ENCODE measurements at regions not wholly inside any gene's neighbourhood (a gene's known extent, or its start where the extent isn't known, plus 50 kb on each side); places are given as distances from the start of the nearest gene placed in this dataset.
A peak's percentile ranks its signal among the peaks of the same experiment; 100 is the strongest.

DNA sequence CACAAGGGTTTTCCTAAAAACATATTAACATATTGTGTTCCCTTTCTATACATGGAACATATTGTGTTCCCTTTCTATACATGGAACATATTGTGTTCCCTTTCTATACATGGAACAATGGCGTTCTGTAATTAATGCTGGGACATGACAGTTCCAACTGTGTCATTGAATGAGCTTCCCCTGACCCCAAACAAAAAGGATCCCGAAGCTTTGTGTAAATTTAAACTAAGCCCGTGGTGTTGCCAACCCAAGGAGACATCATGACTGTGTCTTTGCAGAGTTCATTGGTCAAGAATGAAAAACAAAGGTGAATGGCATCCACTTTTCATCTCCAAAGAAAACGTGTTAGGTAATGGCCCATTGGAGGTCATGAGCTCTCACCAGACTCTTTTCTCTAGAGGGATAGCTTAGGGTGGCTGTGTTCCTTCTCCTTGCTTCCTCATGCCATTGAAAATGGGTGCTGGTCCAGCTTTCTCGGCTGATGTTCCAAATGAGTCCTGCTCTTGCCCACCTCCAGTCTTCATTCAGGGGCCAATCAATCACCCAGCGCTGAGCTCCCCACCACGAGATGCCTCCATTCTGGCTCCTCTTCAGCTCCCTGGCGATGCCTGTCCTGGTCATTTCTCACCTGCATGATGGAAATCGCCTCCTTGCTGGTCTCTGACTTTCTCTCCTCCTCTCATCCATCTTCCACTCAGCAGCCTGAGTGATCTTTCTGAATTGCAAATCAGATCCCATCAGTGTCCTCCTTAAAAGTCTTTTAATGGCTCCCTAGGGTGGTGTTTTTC is 156.1 kb downstream of the VRK1 start:
- no peak overlapping the region for H3K4me3 ChIP-seq
- peaks cover 0 to 12% (median 4%) of the 10 kb centered on the region in 11 experiments; a peak in 9 of 22 replicates for H3K9me3 ChIP-seq (replicated peaks in 1 of 11)
- TF ChIP-seq Cebpa-rat (IDR thresholded peaks at IDR 0.05), result no peak
- H3K36me3 ChIP-seq, result peaks cover 0 to 15% (median 4%) of the 10 kb centered on the region in 11 experiments; a peak in 3 of 22 replicates
- no peak overlapping the region for H3K4me2 ChIP-seq
- H3K4me1 ChIP-seq, result peaks cover 12 to 20% (median 16%) of the 10 kb centered on the region in 10 experiments; a peak in 19 of 20 replicates
- no peak overlapping the region for H3K9ac ChIP-seq
- H3K27me3 ChIP-seq, result no peaks in the 10 kb centered on the region
- H3K27ac ChIP-seq, result no peak overlapping the region
- no peaks in the 10 kb centered on the region for H4K20me1 ChIP-seq

DNA sequence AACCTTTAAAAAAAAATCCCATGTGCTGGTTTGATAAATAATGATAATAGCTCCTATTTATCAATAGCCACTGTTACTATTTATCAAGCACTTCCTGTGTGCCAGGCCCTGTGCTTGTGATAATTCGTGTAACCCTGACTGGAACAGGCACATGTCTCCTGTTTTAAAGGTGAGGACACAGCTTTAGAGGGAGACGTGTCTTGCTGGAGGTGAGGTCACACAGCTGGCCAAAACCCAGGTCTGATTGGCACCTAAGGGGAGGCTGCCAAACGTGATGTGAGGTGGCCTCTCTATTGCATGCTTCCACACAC is 156.6 kb downstream of the VRK1 start:
- H3K9me3 ChIP-seq (replicated peaks in 1 of 11), result peaks cover 0 to 9% (median 0%) of the 10 kb centered on the region in 11 experiments; a peak in 4 of 22 replicates
- TF ChIP-seq Cebpa-rat (IDR thresholded peaks at IDR 0.05), result no peak
- peaks cover 12 to 20% (median 15%) of the 10 kb centered on the region in 10 experiments; a peak in 19 of 20 replicates for H3K4me1 ChIP-seq
- H4K20me1 ChIP-seq, result no peaks in the 10 kb centered on the region
- H3K4me3 ChIP-seq, result no peak overlapping the region
- H3K27me3 ChIP-seq, result no peaks in the 10 kb centered on the region
- peaks cover 0 to 11% (median 0%) of the 10 kb centered on the region in 11 experiments; a peak in 2 of 22 replicates for H3K36me3 ChIP-seq
- H3K9ac ChIP-seq, result no peak overlapping the region
- H3K27ac ChIP-seq, result no peak overlapping the region
- no peak overlapping the region for H3K4me2 ChIP-seq

DNA sequence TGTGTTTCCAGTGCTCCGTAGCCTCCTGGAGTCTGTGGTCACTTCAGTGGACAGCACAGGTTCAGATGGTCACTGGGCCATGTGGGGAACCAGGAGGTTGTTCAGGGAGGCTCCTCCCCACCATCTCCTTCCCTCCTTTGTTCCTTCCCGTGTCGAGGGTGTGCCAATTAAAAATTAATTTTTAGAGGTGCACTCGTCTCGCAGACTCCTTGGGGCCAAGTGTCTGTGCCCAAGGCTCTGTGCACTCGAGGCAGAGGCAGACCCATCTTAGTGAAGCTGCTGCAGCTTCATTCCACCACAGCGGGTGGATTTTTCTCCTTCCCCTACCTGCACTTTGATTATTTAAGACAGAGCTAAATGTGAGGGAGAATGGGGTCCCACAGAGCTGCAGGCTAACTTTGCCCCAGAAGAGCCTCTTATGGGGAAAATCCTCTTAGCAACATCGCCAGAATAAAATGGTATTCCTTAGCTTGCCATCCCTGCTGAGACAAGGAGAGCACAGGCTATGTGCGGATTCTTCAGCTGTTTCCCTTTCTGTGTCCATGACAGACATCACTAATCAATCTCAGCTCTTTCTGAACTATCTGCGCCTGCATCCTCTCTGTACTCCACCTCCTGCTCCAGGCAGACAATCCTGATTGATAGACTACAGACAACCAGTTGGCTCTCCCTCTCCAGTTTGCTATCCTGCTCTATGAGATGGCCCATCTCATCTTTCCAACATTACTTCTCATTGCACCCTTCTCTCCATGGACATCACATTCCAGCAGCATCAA is 159.5 kb downstream of the VRK1 start:
- Histone ChIP-seq H3K4me1 (peaks cover 3 to 11% (median 8%) of the 10 kb centered on the region in 10 experiments; a peak in 12 of 20 replicates), H3K9me3 (replicated peaks in 1 of 11) (peaks cover 12 to 31% (median 17%) of the 10 kb centered on the region in 11 experiments; a peak in 21 of 22 replicates), H3K36me3 (no peaks in the 10 kb centered on the region)

DNA sequence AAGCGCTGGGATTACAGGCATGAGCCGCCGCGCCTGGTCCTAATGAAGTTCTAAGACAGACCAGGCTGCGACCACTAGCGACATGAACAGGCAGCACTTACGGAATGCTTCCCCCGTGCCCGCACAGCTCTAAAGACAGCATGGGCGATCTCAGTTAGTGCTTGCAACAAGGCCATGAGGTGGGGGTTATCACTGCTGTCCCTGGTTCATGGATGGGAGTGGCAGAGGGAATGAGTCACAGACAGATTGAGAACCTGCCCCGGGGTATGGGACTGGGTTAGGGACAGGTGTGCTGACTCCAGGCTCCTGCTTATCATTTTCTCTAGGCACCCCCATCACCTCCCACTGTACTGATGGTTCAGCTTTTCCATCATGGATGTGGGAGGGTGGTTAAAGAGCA is 160.9 kb downstream of the VRK1 start:
- Histone ChIP-seq H3K9ac (no peak overlapping the region), H3K4me3 (no peak overlapping the region), H3K27ac (no peak overlapping the region), H4K20me1 (no peaks in the 10 kb centered on the region), H3K9me3 (replicated peaks in 1 of 11) (peaks cover 18 to 44% (median 29%) of the 10 kb centered on the region in 11 experiments), H3K27me3 (no peaks in the 10 kb centered on the region), H3K4me2 (no peak overlapping the region), H3K4me1 (peaks cover 17 to 24% (median 21%) of the 10 kb centered on the region in 10 experiments), H3K36me3 (no peaks in the 10 kb centered on the region; a peak in 1 of 22 replicates)
- no peak for TF ChIP-seq Cebpa-rat (IDR thresholded peaks at IDR 0.05)

More for the DNA sequence above, 159.5 kb downstream of the VRK1 start:
- H3K4me3 ChIP-seq, result no peak overlapping the region
- H3K9ac ChIP-seq, result no peak overlapping the region
- H4K20me1 ChIP-seq, result no peaks in the 10 kb centered on the region
- H3K4me2 ChIP-seq, result no peak overlapping the region
- H3K27me3 ChIP-seq, result no peaks in the 10 kb centered on the region
- H3K27ac ChIP-seq, result no peak overlapping the region
- TF ChIP-seq Cebpa-rat (IDR thresholded peaks at IDR 0.05), result no peak

DNA sequence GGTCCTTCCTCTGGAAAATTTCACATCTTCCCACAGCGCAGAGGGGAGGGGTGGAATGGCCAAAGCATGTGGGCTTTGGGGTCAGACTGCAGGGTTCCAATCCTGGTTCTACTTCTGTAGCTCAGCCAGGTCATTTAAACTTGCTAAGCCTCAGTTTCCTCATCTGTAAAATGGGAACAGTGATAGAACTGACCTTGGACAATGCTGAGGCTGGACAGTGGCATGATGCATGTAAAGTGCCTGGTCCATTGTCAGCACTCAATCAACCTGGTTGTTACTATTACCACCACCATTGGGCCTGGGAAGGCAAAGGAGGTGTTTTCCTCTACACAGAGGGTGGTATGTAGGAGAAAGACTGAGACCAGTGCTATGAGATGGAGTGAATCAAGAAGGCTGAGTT is 162.8 kb downstream of the VRK1 start:
- Histone ChIP-seq H3K4me1 (peaks cover 20 to 29% (median 24%) of the 10 kb centered on the region in 10 experiments), H3K27me3 (no peaks in the 10 kb centered on the region), H3K9ac (no peak overlapping the region), H3K36me3 (peaks cover 0 to 5% (median 0%) of the 10 kb centered on the region in 11 experiments; a peak in 1 of 22 replicates), H3K4me2 (0 out of 22 replicates have a peak overlapping the region, but pooled peaks of 1 of the 11 experiments have one; percentile 18), H4K20me1 (no peaks in the 10 kb centered on the region), H3K9me3 (replicated peaks in 1 of 11) (peaks cover 33 to 63% (median 48%) of the 10 kb centered on the region in 11 experiments), H3K4me3 (no peak overlapping the region), H3K27ac (no peak overlapping the region; a peak in 1 of 22 replicates)
- no peak for TF ChIP-seq Cebpa-rat (IDR thresholded peaks at IDR 0.05)

DNA sequence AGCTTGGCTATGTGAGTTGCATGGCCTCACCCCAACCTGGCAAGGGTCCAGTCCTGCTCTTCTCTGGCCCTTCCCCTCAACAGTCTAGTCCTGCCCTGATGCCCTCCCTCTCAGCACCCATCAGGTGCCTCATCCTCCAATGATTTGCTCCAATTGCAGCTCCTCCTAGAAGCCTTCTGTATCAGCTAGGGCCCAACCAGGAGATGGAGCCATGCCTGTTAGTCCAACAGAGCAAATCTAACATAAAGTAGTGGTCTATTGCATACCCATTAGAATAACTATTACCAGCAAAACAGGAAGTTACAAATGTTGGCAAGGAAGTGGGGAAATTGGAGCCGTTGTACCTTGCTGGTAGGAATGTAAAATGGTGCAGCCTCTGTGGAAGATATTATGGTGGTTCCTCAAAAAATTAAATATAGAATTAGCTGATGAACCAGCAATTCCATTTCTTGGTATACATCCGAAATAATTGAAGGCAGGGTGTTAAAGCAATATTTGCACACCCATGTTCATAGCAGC is 163.5 kb downstream of the VRK1 start:
- Histone ChIP-seq H3K36me3 (peaks cover 0 to 7% (median 0%) of the 10 kb centered on the region in 11 experiments; a peak in 1 of 22 replicates), H3K4me1 (peaks cover 20 to 27% (median 23%) of the 10 kb centered on the region in 10 experiments), H3K4me2 (peak overlapping the region in 8 of 11 experiments; percentile 7 to 30 (median 20); a peak in 8 of 22 replicates), H3K9ac (no peak overlapping the region), H3K9me3 (replicated peaks in 1 of 11) (peaks cover 35 to 68% (median 51%) of the 10 kb centered on the region in 11 experiments), H4K20me1 (no peaks in the 10 kb centered on the region), H3K4me3 (no peak overlapping the region), H3K27ac (no peak overlapping the region; a peak in 1 of 22 replicates), H3K27me3 (no peaks in the 10 kb centered on the region)
- TF ChIP-seq Cebpa-rat (IDR thresholded peaks at IDR 0.05), result no peak

DNA sequence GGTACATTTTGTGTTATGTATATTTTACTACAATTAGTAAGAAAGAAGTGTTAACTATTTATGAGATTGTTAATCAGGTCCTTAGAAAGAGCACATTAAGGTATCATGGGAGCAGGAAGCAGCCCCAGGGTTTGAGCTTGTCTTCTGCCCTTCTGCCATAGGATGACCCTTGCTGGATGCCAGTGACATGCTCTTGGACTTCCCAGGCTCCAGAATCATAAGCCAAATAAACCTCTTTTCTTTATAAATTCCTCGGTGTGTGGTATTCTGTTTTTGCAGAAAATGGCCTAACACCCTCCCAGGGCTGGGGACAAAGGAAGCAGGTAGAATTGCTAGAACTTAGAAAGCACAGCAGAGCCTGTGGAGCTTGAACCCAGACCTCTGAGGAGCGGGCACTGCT is 164.7 kb downstream of the VRK1 start:
- peaks cover 19 to 31% (median 21%) of the 10 kb centered on the region in 10 experiments for H3K4me1 ChIP-seq
- no peak overlapping the region; a peak in 2 of 22 replicates for H3K9ac ChIP-seq
- no peaks in the 10 kb centered on the region for H4K20me1 ChIP-seq
- peak overlapping the region in 9 of 11 experiments; percentile 18 to 72 (median 49); a peak in 14 of 22 replicates for H3K27ac ChIP-seq
- no peak for TF ChIP-seq Cebpa-rat (IDR thresholded peaks at IDR 0.05)
- peaks cover 0 to 7% (median 0%) of the 10 kb centered on the region in 11 experiments; a peak in 1 of 22 replicates for H3K36me3 ChIP-seq
- peaks cover 35 to 78% (median 60%) of the 10 kb centered on the region in 11 experiments for H3K9me3 ChIP-seq (replicated peaks in 1 of 11)
- H3K4me3 ChIP-seq, result peak overlapping the region in 6 of 10 experiments; percentile 5 to 42 (median 22); a peak in 8 of 20 replicates
- H3K27me3 ChIP-seq, result no peaks in the 10 kb centered on the region
- peak overlapping the region; percentile 52 to 79 (median 64) for H3K4me2 ChIP-seq

DNA sequence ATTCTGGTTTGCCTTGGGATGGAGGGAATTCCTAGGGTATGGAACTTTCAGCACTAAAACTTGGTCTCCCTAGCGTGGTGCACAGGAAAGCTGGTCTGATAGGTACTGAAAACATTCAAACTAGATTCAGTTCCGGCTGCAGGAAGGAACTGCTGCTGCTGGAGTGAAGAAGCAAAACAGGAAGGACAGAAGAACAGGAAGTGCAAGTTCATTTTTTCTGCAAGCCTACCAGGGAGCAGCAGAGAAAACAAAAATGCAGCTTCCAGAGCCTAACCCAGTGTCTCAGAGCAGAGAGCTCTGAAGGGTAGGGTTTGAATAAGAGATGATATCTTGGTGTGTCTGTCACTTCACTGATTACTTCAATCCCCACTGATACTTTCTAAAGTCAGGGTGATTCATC is 165.2 kb downstream of the VRK1 start:
- H3K4me3 ChIP-seq, result peak overlapping the region in 6 of 10 experiments; percentile 5 to 42 (median 22); a peak in 8 of 20 replicates
- no peaks in the 10 kb centered on the region for H4K20me1 ChIP-seq
- peaks cover 0 to 7% (median 0%) of the 10 kb centered on the region in 11 experiments; a peak in 1 of 22 replicates for H3K36me3 ChIP-seq
- H3K9me3 ChIP-seq (replicated peaks in 1 of 11), result peaks cover 36 to 78% (median 64%) of the 10 kb centered on the region in 11 experiments
- TF ChIP-seq Cebpa-rat (IDR thresholded peaks at IDR 0.05), result no peak
- H3K27me3 ChIP-seq, result no peaks in the 10 kb centered on the region
- H3K4me1 ChIP-seq, result peaks cover 19 to 31% (median 21%) of the 10 kb centered on the region in 10 experiments
- peak overlapping the region in 9 of 11 experiments; percentile 18 to 72 (median 49); a peak in 14 of 22 replicates for H3K27ac ChIP-seq
- H3K9ac ChIP-seq, result no peak overlapping the region; a peak in 2 of 22 replicates
- H3K4me2 ChIP-seq, result peak overlapping the region; percentile 52 to 79 (median 64)

All from BLaER1 treated with 17β-estradiol and CSF1 and Interleukin-3, amounts not matched to agents 10 nM and 100 nM (cell line).